ENCODE measurements at regions not wholly inside any gene's neighbourhood (a gene's known extent, or its start where the extent isn't known, plus 50 kb on each side); places are given as distances from the start of the nearest gene placed in this dataset.

- H3K27me3 ChIP-seq (ENCODE audit: control insufficient read depth, insufficient read depth, low read length), result no peaks in the 10 kb centered on the region
- DNase-seq (ENCODE audit: low read depth, low spot score), result no peak
- no peaks in the 10 kb centered on the region for H3K4me1 ChIP-seq (ENCODE audit: control insufficient read depth, insufficient read depth, low read length)
- H3K27ac ChIP-seq (ENCODE audit: low read length), result no peak overlapping the region
- no peaks in the 10 kb centered on the region for H3K36me3 ChIP-seq (ENCODE audit: control insufficient read depth, insufficient read depth, low read length)
- WGBS (ENCODE audit: insufficient coverage, insufficient read length), result no CpG with 5 or more reads among the region's 2 CpGs
- no peak overlapping the region for H3K4me3 ChIP-seq (ENCODE audit: low read length)
- H3K9me3 ChIP-seq (ENCODE audit: control insufficient read depth, insufficient read depth, low read length), result no peaks in the 10 kb centered on the region
These were observed 261.4 kb downstream of the SNX13 start for GRCh38 chr7:17678896-17679295.

DNA sequence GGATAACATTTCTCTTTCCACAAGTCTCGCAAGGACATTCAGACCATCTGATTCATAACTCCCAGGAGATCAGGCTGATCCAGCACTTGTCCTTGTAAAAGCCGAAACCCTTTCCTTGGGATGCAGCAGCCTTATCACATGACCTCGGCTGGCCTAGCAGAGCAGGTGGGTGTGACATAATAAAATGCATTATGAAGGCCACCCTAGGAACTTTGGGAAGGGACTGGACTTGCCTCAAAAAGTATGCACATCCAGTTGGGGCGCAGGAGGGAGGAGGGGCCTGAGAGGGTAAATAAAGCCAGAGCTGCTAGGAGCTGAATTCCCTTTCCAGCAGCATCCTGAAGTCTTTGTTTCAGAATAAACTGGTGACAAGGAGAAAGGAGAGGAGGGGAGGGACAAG, 260.8 kb downstream of the SNX13 start:
- H3K36me3 ChIP-seq (ENCODE audit: control insufficient read depth, insufficient read depth, low read length), result no peaks in the 10 kb centered on the region
- no peaks in the 10 kb centered on the region for H3K9me3 ChIP-seq (ENCODE audit: control insufficient read depth, insufficient read depth, low read length)
- no peak overlapping the region for H3K27ac ChIP-seq (ENCODE audit: low read length)
- no peak overlapping the region for H3K4me3 ChIP-seq (ENCODE audit: low read length)
- WGBS (ENCODE audit: insufficient coverage, insufficient read length), result no CpG with 5 or more reads among the region's 4 CpGs
- no peaks in the 10 kb centered on the region for H3K27me3 ChIP-seq (ENCODE audit: control insufficient read depth, insufficient read depth, low read length)
- no peak for DNase-seq (ENCODE audit: low read depth, low spot score)
- no peaks in the 10 kb centered on the region for H3K4me1 ChIP-seq (ENCODE audit: control insufficient read depth, insufficient read depth, low read length)

DNA sequence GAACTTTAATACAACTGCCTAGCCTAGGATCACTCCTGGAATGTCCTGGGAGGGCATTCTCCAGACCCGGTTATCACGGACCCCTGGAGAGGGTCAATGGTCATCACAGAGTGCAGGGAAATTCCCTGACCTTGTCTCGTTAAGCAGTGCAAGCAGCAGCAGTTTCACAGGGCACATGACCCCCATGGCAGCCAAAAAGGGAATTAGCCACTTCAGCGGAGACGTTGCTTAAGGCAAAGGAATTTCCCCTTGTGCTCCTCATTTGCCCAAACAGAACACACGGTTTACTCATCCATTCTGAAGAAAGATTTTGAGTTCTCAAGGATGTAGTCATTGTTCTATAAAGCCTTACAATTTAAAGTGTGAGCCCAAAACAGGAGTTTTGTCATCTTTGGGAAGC, 260.3 kb downstream of the SNX13 start:
- no peaks in the 10 kb centered on the region for H3K4me1 ChIP-seq (ENCODE audit: control insufficient read depth, insufficient read depth, low read length)
- no peaks in the 10 kb centered on the region for H3K27me3 ChIP-seq (ENCODE audit: control insufficient read depth, insufficient read depth, low read length)
- WGBS (ENCODE audit: insufficient coverage, insufficient read length), result no CpG with 5 or more reads among the region's 6 CpGs
- H3K36me3 ChIP-seq (ENCODE audit: control insufficient read depth, insufficient read depth, low read length), result no peaks in the 10 kb centered on the region
- DNase-seq (ENCODE audit: low read depth, low spot score), result no peak
- H3K4me3 ChIP-seq (ENCODE audit: low read length), result no peak overlapping the region
- no peak overlapping the region for H3K27ac ChIP-seq (ENCODE audit: low read length)
- H3K9me3 ChIP-seq (ENCODE audit: control insufficient read depth, insufficient read depth, low read length), result no peaks in the 10 kb centered on the region

DNA sequence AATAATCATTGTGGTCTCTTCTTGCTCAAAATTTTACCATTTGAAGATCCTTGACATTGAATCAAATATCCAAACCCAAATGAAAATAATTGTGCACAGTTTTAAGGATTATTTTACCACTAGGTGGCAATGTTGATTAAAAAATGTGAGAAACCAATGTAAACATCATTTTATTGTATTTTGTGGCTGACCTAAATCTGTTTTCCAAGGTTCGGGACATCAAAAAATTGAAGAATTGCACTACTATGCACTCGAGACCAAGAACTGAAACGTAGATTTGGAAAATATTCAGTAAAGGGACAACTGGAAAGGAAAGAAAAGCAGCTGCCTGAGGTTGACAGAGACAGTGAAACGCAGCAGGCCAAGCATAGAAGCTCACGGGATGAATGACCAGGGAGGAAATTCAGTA, 259.3 kb downstream of the SNX13 start:
- Histone ChIP-seq H3K4me3 (ENCODE audit: low read length) (no peak overlapping the region), H3K27ac (ENCODE audit: low read length) (no peak overlapping the region), H3K4me1 (ENCODE audit: control insufficient read depth, insufficient read depth, low read length) (no peaks in the 10 kb centered on the region), H3K9me3 (ENCODE audit: control insufficient read depth, insufficient read depth, low read length) (no peaks in the 10 kb centered on the region), H3K27me3 (ENCODE audit: control insufficient read depth, insufficient read depth, low read length) (no peaks in the 10 kb centered on the region), H3K36me3 (ENCODE audit: control insufficient read depth, insufficient read depth, low read length) (no peaks in the 10 kb centered on the region)
- no peak for DNase-seq (ENCODE audit: low read depth, low spot score)
- no CpG with 5 or more reads among the region's 5 CpGs for WGBS (ENCODE audit: insufficient coverage, insufficient read length)

DNA sequence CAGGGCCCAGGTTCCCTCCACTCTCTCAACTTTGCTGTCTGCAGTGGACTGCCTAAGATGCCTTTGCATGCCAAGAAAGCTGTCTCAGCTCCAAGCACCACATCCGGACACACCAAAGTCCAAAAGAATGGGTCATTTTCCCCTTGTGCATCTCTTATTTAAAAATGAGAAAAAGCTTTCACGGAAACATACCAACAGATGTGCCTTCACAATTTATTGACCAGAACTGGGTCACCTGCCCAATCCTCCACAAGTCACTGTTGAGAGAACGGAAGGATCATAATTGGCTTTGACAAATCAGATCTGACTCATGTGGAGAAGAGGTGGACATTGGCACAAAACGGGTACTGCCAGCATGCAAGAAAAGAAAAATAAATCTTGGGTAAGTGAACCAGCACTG, 258.3 kb downstream of the SNX13 start:
- no peak overlapping the region for H3K4me3 ChIP-seq (ENCODE audit: low read length)
- no CpG with 5 or more reads among the region's 4 CpGs for WGBS (ENCODE audit: insufficient coverage, insufficient read length)
- DNase-seq (ENCODE audit: low read depth, low spot score), result no peak
- no peaks in the 10 kb centered on the region for H3K36me3 ChIP-seq (ENCODE audit: control insufficient read depth, insufficient read depth, low read length)
- H3K27me3 ChIP-seq (ENCODE audit: control insufficient read depth, insufficient read depth, low read length), result no peaks in the 10 kb centered on the region
- no peaks in the 10 kb centered on the region for H3K9me3 ChIP-seq (ENCODE audit: control insufficient read depth, insufficient read depth, low read length)
- no peak overlapping the region for H3K27ac ChIP-seq (ENCODE audit: low read length)
- H3K4me1 ChIP-seq (ENCODE audit: control insufficient read depth, insufficient read depth, low read length), result no peaks in the 10 kb centered on the region

DNA sequence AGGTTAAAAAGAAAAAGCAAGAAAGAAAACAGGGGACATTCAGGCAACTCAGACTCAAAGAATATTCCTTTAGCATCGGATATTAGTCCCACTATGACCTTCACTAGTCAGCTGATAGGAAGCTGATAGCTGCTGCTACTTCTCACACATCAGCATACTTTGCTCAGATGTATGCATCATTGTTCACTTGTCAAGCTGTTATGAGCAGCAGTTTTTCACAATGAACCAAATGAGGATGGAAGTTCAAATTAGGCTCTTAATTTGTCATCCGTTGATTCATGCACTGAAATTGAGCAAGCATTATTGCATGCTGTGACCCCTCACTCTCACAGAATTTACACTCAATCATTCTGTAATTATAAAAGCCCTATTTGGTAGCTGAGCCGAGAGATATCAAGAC, 257.7 kb downstream of the SNX13 start:
- Histone ChIP-seq H3K9me3 (ENCODE audit: control insufficient read depth, insufficient read depth, low read length) (no peaks in the 10 kb centered on the region), H3K4me1 (ENCODE audit: control insufficient read depth, insufficient read depth, low read length) (no peaks in the 10 kb centered on the region), H3K4me3 (ENCODE audit: low read length) (no peak overlapping the region), H3K27ac (ENCODE audit: low read length) (no peak overlapping the region), H3K36me3 (ENCODE audit: control insufficient read depth, insufficient read depth, low read length) (no peaks in the 10 kb centered on the region), H3K27me3 (ENCODE audit: control insufficient read depth, insufficient read depth, low read length) (no peaks in the 10 kb centered on the region)
- no CpG with 5 or more reads among the region's 3 CpGs for WGBS (ENCODE audit: insufficient coverage, insufficient read length)
- no peak for DNase-seq (ENCODE audit: low read depth, low spot score)

- no peak overlapping the region for H3K4me3 ChIP-seq (ENCODE audit: low read length)
- no peak for DNase-seq (ENCODE audit: low read depth, low spot score)
- H3K36me3 ChIP-seq (ENCODE audit: control insufficient read depth, insufficient read depth, low read length), result no peaks in the 10 kb centered on the region
- no peaks in the 10 kb centered on the region for H3K27me3 ChIP-seq (ENCODE audit: control insufficient read depth, insufficient read depth, low read length)
- no CpG with 5 or more reads among the region's 5 CpGs for WGBS (ENCODE audit: insufficient coverage, insufficient read length)
- no peaks in the 10 kb centered on the region for H3K4me1 ChIP-seq (ENCODE audit: control insufficient read depth, insufficient read depth, low read length)
- no peaks in the 10 kb centered on the region for H3K9me3 ChIP-seq (ENCODE audit: control insufficient read depth, insufficient read depth, low read length)
- no peak overlapping the region for H3K27ac ChIP-seq (ENCODE audit: low read length)
These were observed 255.2 kb downstream of the SNX13 start for GRCh38 chr7:17685141-17685540.

DNA sequence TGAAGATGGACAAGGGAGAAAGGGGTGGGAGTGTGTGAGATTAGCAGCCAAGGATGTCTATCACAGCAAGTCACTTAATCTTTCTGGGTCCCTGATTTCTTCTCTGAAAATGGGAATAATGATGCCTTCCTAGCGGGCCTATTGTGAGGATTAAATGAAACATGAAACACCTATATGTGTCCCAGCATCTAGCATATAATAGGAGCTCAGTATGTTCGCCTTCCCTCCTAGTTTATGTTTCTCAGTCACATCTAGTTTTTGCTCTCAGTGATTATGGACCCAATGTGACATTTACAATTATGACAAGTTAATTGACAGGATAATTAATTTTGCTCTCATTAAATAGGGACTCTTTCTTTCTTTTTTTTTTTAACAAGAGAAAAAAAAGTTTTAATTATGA, 252.9 kb downstream of the SNX13 start:
- WGBS (ENCODE audit: insufficient coverage, insufficient read length), result no CpG with 5 or more reads among the region's 2 CpGs
- no peaks in the 10 kb centered on the region for H3K36me3 ChIP-seq (ENCODE audit: control insufficient read depth, insufficient read depth, low read length)
- no peaks in the 10 kb centered on the region for H3K27me3 ChIP-seq (ENCODE audit: control insufficient read depth, insufficient read depth, low read length)
- H3K9me3 ChIP-seq (ENCODE audit: control insufficient read depth, insufficient read depth, low read length), result no peaks in the 10 kb centered on the region
- no peak overlapping the region for H3K27ac ChIP-seq (ENCODE audit: low read length)
- H3K4me3 ChIP-seq (ENCODE audit: low read length), result no peak overlapping the region
- no peak for DNase-seq (ENCODE audit: low read depth, low spot score)
- no peaks in the 10 kb centered on the region for H3K4me1 ChIP-seq (ENCODE audit: control insufficient read depth, insufficient read depth, low read length)

- no peaks in the 10 kb centered on the region for H3K36me3 ChIP-seq (ENCODE audit: control insufficient read depth, insufficient read depth, low read length)
- no peak for DNase-seq (ENCODE audit: low read depth, low spot score)
- no peaks in the 10 kb centered on the region for H3K9me3 ChIP-seq (ENCODE audit: control insufficient read depth, insufficient read depth, low read length)
- no peak overlapping the region for H3K4me3 ChIP-seq (ENCODE audit: low read length)
- no peaks in the 10 kb centered on the region for H3K27me3 ChIP-seq (ENCODE audit: control insufficient read depth, insufficient read depth, low read length)
- WGBS (ENCODE audit: insufficient coverage, insufficient read length), result no CpG with 5 or more reads among the region's 5 CpGs
- no peak overlapping the region for H3K27ac ChIP-seq (ENCODE audit: low read length)
- H3K4me1 ChIP-seq (ENCODE audit: control insufficient read depth, insufficient read depth, low read length), result no peaks in the 10 kb centered on the region
These were observed 250.9 kb downstream of the SNX13 start for GRCh38 chr7:17689361-17689902.

GRCh38 chr7:17690030-17690429, 250.3 kb downstream of the SNX13 start:
- no peaks in the 10 kb centered on the region for H3K36me3 ChIP-seq (ENCODE audit: control insufficient read depth, insufficient read depth, low read length)
- H3K4me3 ChIP-seq (ENCODE audit: low read length), result no peak overlapping the region
- no peaks in the 10 kb centered on the region for H3K4me1 ChIP-seq (ENCODE audit: control insufficient read depth, insufficient read depth, low read length)
- WGBS (ENCODE audit: insufficient coverage, insufficient read length), result no CpG with 5 or more reads among the region's 4 CpGs
- no peak for DNase-seq (ENCODE audit: low read depth, low spot score)
- H3K27ac ChIP-seq (ENCODE audit: low read length), result no peak overlapping the region
- no peaks in the 10 kb centered on the region for H3K9me3 ChIP-seq (ENCODE audit: control insufficient read depth, insufficient read depth, low read length)
- no peaks in the 10 kb centered on the region for H3K27me3 ChIP-seq (ENCODE audit: control insufficient read depth, insufficient read depth, low read length)

DNA sequence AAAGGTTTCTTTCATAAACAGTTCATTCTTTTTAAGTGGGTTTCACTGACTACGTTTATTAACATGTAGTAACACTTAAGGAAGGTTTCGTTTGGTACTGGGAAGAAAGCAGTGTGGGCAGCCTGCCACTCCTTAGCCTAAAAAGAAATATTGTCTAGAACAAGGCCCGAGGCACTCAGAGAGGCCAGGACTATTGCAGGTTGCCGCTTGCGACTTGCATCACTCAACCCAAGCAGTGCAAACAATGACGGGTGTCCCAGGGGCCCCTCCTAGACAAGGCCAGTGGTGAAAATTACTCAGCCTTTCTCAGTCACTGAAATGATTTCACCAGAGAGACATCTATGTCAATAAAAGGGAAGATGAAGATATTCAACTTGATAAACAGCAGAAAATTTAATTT, 243.9 kb downstream of the SNX13 start:
- no peak for DNase-seq (ENCODE audit: low read depth, low spot score)
- H3K27me3 ChIP-seq (ENCODE audit: control insufficient read depth, insufficient read depth, low read length), result no peaks in the 10 kb centered on the region
- H3K36me3 ChIP-seq (ENCODE audit: control insufficient read depth, insufficient read depth, low read length), result no peaks in the 10 kb centered on the region
- H3K9me3 ChIP-seq (ENCODE audit: control insufficient read depth, insufficient read depth, low read length), result no peaks in the 10 kb centered on the region; the same call in 1 of the 2 replicates
- no peak overlapping the region for H3K27ac ChIP-seq (ENCODE audit: low read length)
- H3K4me1 ChIP-seq (ENCODE audit: control insufficient read depth, insufficient read depth, low read length), result no peaks in the 10 kb centered on the region
- no CpG with 5 or more reads among the region's 6 CpGs for WGBS (ENCODE audit: insufficient coverage, insufficient read length)
- H3K4me3 ChIP-seq (ENCODE audit: low read length), result no peak overlapping the region
